ENCODE measurements at regions not wholly inside any gene's neighbourhood (a gene's known extent, or its start where the extent isn't known, plus 50 kb on each side); places are given as distances from the start of the nearest gene placed in this dataset.

DNA sequence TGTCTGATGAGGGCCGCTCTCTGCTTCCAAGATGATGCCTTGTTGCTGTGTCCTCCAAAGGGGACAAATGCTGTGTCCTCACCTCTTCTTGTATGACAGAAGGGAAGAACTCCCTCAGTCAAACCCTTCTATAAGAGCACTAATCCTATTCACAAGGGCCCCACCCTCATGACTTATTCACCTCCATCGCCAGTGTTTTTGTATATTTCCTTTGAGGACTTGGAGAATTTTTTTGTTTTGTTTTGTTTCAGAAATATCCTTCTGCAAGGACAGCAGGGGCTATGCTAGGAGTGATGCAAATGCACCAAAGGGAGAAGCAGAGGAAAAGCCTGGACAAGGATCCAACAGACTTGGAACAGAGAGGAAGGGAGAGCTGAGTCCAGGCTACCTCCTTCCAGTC, 214.4 kb downstream of the TLE3 start:
- TF ChIP-seq, protein P1, sequence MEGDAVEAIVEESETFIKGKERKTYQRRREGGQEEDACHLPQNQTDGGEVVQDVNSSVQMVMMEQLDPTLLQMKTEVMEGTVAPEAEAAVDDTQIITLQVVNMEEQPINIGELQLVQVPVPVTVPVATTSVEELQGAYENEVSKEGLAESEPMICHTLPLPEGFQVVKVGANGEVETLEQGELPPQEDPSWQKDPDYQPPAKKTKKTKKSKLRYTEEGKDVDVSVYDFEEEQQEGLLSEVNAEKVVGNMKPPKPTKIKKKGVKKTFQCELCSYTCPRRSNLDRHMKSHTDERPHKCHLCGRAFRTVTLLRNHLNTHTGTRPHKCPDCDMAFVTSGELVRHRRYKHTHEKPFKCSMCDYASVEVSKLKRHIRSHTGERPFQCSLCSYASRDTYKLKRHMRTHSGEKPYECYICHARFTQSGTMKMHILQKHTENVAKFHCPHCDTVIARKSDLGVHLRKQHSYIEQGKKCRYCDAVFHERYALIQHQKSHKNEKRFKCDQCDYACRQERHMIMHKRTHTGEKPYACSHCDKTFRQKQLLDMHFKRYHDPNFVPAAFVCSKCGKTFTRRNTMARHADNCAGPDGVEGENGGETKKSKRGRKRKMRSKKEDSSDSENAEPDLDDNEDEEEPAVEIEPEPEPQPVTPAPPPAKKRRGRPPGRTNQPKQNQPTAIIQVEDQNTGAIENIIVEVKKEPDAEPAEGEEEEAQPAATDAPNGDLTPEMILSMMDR (conservative IDR thresholded peaks at IDR 0.05; ENCODE audit: low read length), result no peak
- TF ChIP-seq EZH2phosphoT487 (IDR thresholded peaks at IDR 0.05; ENCODE audit: borderline replicate concordance), result no peak

Measured in Loucy (cell line).